GM12891 (cell line): ENCODE measurements at regions not wholly inside any gene's neighbourhood (a gene's known extent, or its start where the extent isn't known, plus 50 kb on each side); places are given as distances from the start of the nearest gene placed in this dataset.

Source experiments
- DNase-seq: peaks from one replicate; pipeline ENCODE4 v3.0.0; 2011; ENCODE audit warnings: low spot score; ENCODE audit not compliant: insufficient read length
- FAIRE-seq: peaks from 2 replicates; lab custom pipeline; 2011; peaks lifted over from hg19 to GRCh38; lab: Jason Lieb, UNC
- PAX5 ChIP-seq: IDR thresholded peaks from 2 replicates; pipeline ENCODE4 v1.6.1; 2011; ENCODE audit warnings: low read length, moderate library complexity, mild to moderate bottlenecking; ENCODE audit not compliant: insufficient read depth, severe bottlenecking
- POLR2A ChIP-seq: IDR thresholded peaks from 2 replicates; pipeline ENCODE4 v1.6.1; 2011; ENCODE audit warnings: low read depth, low read length, control low read depth
- POLR2AphosphoS5 ChIP-seq: IDR thresholded peaks from 2 replicates; pipeline ENCODE4 v1.6.1; 2011; ENCODE audit warnings: low read depth, low read length, control low read depth
- POU2F2 ChIP-seq: IDR thresholded peaks from 2 replicates; pipeline ENCODE4 v1.6.1; 2011; ENCODE audit warnings: low read depth, mild to moderate bottlenecking, control low read depth, low read length, moderate library complexity
- SPI1 ChIP-seq: IDR thresholded peaks from 2 replicates; pipeline ENCODE4 v1.6.1; 2011; ENCODE audit warnings: low read depth, low read length, control low read depth
- TAF1 ChIP-seq: IDR thresholded peaks from 2 replicates; pipeline ENCODE4 v1.6.1; 2011; ENCODE audit warnings: low read depth, low read length, control low read depth

- no peak for FAIRE-seq
- no peak for DNase-seq
- TF ChIP-seq POLR2AphosphoS5 (no peak), POLR2A (no peak), PAX5 (no peak), POU2F2 (no peak), TAF1 (no peak), SPI1 (no peak)
These were observed 229.9 kb upstream of the AMELY start for GRCh38 chrY:7141477-7141876.
